Effector memory CD4-positive, alpha-beta T cell (primary cell): ENCODE measurements at regions not wholly inside any gene's neighbourhood (a gene's known extent, or its start where the extent isn't known, plus 50 kb on each side); places are given as distances from the start of the nearest gene placed in this dataset.

Experiments
- DNase-seq, 3 donors: peaks; one replicate each; pipeline ENCODE4 v3.0.0-alpha.2; 2020
- H3K27ac ChIP-seq: 2 replicates; pipeline ENCODE4 v1.7.0; 2013; ENCODE audit warnings: mild to moderate bottlenecking, low read length, moderate library complexity; ENCODE audit not compliant: insufficient read depth, poor library complexity, severe bottlenecking
- H3K27me3 ChIP-seq: replicated peaks from 2 replicates; pipeline ENCODE4 v1.7.0; 2013; ENCODE audit warnings: mild to moderate bottlenecking, low read length; ENCODE audit not compliant: insufficient read depth, control insufficient read depth, poor library complexity, severe bottlenecking
- H3K36me3 ChIP-seq: 2 replicates; pipeline ENCODE4 v1.7.0; 2013; ENCODE audit warnings: mild to moderate bottlenecking, low read length, moderate library complexity; ENCODE audit not compliant: control insufficient read depth, insufficient read depth
- H3K4me1 ChIP-seq: 2 replicates; pipeline ENCODE4 v1.7.0; 2013; ENCODE audit warnings: low read length, mild to moderate bottlenecking; ENCODE audit not compliant: control insufficient read depth, insufficient read depth, poor library complexity, severe bottlenecking
- H3K4me3 ChIP-seq: 2 replicates; pipeline ENCODE4 v1.7.0; 2013; ENCODE audit warnings: low read length, low read depth, mild to moderate bottlenecking; ENCODE audit not compliant: insufficient read depth, poor library complexity, severe bottlenecking
- H3K9me3 ChIP-seq: 2 replicates; pipeline ENCODE4 v1.7.0; 2013; ENCODE audit warnings: mild to moderate bottlenecking, low read length, moderate library complexity; ENCODE audit not compliant: control insufficient read depth

DNA sequence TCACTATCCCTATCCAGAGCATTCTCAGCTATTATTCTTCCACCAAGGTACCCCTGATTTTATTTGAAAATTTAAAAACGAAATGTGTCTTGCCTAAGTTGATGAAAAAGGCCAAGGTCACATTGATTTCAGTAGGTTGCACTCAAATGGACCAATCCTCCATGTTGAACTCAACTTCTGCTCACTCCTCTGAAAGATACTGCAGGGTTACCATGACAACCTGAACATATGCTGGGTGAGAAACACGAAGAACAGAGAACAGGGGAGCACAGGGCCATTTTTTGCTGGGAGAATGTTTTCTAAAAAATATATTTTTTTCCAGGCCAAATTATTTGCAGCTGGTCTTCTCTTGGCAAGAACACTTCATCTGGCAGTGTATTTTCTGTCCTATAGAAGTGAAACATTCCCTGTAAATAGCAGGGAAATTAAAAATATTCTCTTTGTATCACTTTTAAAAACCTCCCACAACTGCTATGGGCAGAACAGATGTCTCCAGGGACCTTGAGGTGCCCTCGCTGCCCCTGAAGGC is 215.9 kb downstream of the NXNL2 start:
- H3K9me3 ChIP-seq, result no peaks in the 10 kb centered on the region
- H3K27me3 ChIP-seq, result no peaks in the 10 kb centered on the region
- no peak overlapping the region for H3K27ac ChIP-seq
- H3K4me1 ChIP-seq, result no peaks in the 10 kb centered on the region
- no peaks in the 10 kb centered on the region for H3K36me3 ChIP-seq
- no peak for DNase-seq
- H3K4me3 ChIP-seq, result no peak overlapping the region

DNA sequence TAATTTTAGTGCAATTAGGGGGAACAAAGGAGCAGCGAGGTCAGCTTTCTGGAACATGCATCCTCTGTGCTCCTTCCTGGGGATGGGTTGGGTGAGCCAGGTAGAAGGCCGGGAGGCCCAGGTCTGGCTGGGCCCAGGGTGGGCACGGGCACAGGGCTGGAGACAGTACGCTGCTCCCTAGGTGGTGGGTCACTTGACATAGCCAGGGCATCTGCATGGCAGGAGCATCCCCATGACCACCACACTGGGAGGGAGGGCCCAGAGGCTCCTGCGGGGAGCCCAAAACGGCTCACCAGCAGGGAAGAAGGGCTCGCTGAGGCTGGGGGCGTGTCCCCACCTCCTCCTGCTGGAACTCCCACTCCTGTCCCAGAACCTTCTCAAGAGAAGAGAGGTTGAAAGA is 216.8 kb downstream of the NXNL2 start:
- H3K4me3 ChIP-seq, result no peak overlapping the region
- H3K27me3 ChIP-seq, result no peaks in the 10 kb centered on the region
- no peaks in the 10 kb centered on the region for H3K36me3 ChIP-seq
- DNase-seq, result no peak
- no peaks in the 10 kb centered on the region for H3K9me3 ChIP-seq
- no peaks in the 10 kb centered on the region for H3K4me1 ChIP-seq
- no peak overlapping the region for H3K27ac ChIP-seq

DNA sequence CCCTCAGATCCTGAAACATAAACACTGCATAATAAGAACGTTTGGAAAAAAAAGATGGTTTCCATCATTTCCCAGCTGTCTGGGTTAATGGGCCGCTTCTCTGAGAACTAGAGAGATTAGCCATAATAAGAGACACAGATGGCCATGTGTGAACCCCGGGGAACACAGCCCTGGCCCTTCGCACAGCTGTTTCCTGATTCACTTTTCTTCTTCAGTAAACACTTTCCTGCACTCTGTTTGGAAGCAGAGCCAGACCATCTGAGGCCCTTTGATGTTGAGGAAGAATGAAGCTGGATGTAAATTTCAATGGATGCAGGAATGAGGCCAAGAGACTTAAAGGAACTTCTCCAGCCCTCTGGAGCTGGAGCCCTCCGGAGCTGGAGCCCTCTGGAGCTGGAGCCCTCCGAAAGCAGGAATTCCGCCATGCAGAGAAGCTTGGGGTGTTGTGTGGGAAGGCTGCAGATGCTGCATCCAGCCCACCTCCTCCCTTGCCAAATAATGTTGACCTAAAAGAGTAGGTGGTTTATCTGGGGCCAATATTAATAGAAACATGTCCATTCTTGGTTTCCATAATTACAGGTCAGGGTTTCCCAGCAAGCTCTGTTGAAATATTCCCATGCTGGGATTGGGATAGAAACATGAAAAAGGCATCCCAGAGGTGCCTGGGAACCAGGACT is 218.9 kb downstream of the NXNL2 start:
- H3K36me3 ChIP-seq, result no peaks in the 10 kb centered on the region
- no peak overlapping the region for H3K4me3 ChIP-seq
- H3K4me1 ChIP-seq, result no peaks in the 10 kb centered on the region
- no peak overlapping the region for H3K27ac ChIP-seq
- H3K27me3 ChIP-seq, result no peaks in the 10 kb centered on the region
- H3K9me3 ChIP-seq, result no peaks in the 10 kb centered on the region
- no peak for DNase-seq

DNA sequence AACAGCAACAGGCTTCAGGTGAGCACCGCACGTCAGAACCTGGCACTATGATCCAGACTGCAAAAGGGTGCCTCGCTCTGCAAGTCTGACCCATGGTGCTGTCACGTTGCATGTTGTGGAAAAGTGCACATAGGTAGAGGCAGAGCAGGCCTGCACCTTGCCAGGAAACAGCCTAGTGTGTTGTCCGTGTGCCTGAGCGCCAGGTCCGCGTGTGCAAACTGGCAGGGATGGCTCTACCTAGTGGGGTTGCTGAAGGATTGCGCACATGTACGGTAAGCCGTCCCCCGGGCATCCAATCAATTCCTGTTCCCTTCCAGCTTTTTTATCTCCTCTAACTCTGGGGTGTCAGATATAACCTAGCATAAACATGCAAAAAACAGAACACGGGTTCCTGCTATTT is 219.5 kb downstream of the NXNL2 start:
- H3K4me3 ChIP-seq, result no peak overlapping the region
- no peaks in the 10 kb centered on the region for H3K4me1 ChIP-seq

DNA sequence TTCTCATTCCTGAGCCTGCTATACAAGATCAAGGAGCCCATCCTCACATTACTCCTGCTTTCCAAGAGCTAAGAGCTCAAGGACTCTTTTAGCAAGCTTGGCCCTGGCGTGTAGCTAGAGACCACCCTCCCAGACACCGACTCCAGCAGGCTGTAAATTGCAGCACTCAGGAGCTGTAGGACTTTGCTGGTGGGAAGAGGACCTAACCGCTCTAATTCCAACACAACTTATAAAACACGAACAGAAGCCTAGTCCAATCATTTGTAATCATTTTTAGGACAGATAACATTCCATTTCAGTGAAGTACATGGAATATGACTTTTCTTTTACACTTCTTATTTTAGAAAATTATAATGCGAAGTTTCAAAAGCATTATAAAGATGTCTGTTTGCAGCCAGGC is 219.9 kb downstream of the NXNL2 start:
- no peak overlapping the region for H3K27ac ChIP-seq
- no peaks in the 10 kb centered on the region for H3K27me3 ChIP-seq
- H3K4me1 ChIP-seq, result no peaks in the 10 kb centered on the region
- DNase-seq, result no peak
- no peak overlapping the region for H3K4me3 ChIP-seq
- no peaks in the 10 kb centered on the region for H3K36me3 ChIP-seq
- H3K9me3 ChIP-seq, result no peaks in the 10 kb centered on the region

More for the DNA sequence above, 219.5 kb downstream of the NXNL2 start:
- Histone ChIP-seq H3K27me3 (no peaks in the 10 kb centered on the region), H3K27ac (no peak overlapping the region), H3K9me3 (no peaks in the 10 kb centered on the region), H3K36me3 (no peaks in the 10 kb centered on the region)
- no peak for DNase-seq

DNA sequence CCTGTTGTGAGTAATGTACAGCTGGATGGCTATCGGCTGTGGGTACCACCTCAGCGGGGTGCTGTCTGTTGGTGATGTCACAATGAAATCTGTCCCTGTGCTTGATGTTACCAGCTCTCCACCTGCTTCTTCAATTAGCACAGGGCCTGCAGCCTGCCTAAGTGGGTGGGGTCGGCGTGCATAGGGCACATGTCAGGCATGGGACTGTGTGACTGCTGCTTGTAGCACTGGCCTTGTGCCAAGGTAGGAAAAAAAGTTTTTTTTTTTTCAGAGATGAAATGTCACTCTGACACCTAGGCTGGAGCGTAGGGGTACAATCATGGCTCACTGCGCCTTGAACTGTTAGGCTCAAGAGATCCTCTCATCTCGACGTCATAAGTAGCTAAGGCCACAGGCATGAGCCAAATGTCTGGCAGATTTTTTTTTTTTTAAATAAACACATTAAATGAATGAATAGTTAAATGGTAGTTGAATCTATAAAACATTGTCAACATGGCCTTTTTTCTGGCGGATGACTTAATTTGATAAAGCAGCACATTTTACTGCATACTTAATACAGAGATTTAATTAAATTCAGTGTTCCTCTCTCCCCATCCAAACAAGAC is 222.5 kb downstream of the NXNL2 start:
- H3K27ac ChIP-seq, result no peak overlapping the region
- no peak for DNase-seq
- H3K4me1 ChIP-seq, result no peaks in the 10 kb centered on the region
- H3K4me3 ChIP-seq, result no peak overlapping the region
- no peaks in the 10 kb centered on the region for H3K27me3 ChIP-seq
- H3K36me3 ChIP-seq, result no peaks in the 10 kb centered on the region
- no peaks in the 10 kb centered on the region for H3K9me3 ChIP-seq

DNA sequence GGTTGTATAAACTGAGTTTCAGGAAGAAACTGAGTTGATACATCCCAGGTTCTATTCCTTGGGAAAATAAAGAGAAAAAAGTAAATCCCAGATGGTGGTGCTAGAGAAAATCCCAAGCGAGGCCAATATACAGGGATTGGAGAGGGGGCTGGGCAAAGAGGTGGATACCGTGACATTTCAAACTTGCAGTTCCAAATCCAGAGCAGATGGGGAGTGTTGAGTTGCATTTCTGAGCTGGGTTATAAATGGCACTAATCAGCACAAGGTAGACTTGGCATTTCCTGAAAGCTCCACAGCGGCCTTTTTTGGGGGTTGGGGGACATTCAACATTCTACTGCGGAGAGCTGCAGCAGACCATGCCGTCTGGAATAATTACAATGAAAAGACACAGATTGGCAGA is 224.4 kb downstream of the NXNL2 start:
- Histone ChIP-seq H3K27ac (no peak overlapping the region), H3K4me3 (no peak overlapping the region)

DNA sequence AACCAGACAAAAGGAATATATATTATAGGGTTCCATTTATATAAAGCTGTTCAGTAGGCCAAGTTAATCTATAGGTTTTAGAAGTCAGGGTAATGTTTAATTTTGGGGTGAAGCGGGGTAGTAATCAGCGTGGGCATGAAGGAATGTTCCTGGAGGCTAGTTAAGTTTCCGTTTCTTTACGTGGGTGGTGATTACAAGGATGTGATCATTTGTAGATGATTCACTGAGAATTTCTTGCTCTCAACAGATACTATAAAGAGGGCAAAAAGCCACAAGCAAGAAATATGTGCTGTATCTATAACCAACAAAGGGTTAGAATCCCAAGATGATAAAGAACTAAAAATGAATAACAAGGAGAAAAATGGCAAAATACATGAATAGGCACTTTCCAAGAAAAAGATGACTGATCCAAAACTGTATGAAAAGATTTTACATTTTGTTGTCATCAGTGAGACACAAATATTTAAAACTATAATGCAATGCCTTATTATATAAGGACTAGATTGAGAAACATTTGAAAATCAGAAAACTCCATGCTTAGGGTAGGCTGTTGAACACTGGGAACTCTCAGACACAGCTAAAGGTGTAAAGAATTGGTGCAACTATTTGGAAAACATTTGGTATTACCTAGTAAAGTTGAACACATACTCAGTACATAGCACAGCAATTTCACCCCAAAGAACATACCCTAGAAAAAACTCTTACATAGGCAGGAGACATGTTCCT is 224.3 kb upstream of the S1PR3 start:
- DNase-seq, result no peak
- Histone ChIP-seq H3K27ac (no peak overlapping the region), H3K9me3 (no peaks in the 10 kb centered on the region), H3K27me3 (no peaks in the 10 kb centered on the region), H3K36me3 (no peaks in the 10 kb centered on the region), H3K4me1 (no peaks in the 10 kb centered on the region), H3K4me3 (no peak overlapping the region)

More for the DNA sequence above, 224.4 kb downstream of the NXNL2 start:
- Histone ChIP-seq H3K27me3 (no peaks in the 10 kb centered on the region), H3K36me3 (no peaks in the 10 kb centered on the region), H3K4me1 (no peaks in the 10 kb centered on the region), H3K9me3 (no peaks in the 10 kb centered on the region)
- DNase-seq, result no peak

DNA sequence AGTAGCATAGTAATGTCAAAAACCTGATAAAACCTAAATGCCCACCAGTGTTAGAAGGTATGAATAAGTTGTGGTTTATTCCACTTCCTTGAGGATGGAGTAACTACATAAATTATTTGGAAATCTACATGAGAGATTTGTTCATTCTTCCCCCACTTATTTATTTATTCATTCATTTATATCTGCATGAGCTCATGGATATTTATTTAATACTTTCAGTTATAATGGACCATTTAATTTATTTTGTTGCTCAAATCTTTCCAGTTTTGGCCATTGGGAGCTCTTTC is 223.8 kb upstream of the S1PR3 start:
- H3K36me3 ChIP-seq, result no peaks in the 10 kb centered on the region
- H3K27me3 ChIP-seq, result no peaks in the 10 kb centered on the region
- no peak for DNase-seq
- H3K4me1 ChIP-seq, result no peaks in the 10 kb centered on the region
- H3K4me3 ChIP-seq, result no peak overlapping the region
- no peak overlapping the region for H3K27ac ChIP-seq
- no peaks in the 10 kb centered on the region for H3K9me3 ChIP-seq

DNA sequence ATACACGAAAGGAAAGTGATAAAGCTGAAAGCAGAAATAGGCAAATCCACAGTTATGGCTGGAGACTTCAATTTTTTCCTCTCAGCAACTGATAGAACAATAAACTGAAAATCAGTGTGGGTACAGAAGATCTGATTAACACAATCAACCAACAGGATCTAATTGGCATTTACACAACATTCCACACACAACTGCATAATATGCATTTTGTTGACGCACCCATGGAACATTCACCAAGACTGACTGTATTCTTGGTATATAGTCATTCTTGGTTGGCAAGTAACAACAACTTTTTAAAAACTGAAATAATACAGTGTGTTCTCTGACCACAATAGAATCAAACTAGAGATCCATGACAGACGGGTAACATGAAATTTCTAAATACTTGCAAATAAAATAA is 218.7 kb upstream of the S1PR3 start:
- H3K4me1 ChIP-seq, result no peaks in the 10 kb centered on the region
- no peaks in the 10 kb centered on the region for H3K36me3 ChIP-seq
- no peak overlapping the region for H3K4me3 ChIP-seq
- H3K9me3 ChIP-seq, result no peaks in the 10 kb centered on the region
- no peak for DNase-seq
- no peaks in the 10 kb centered on the region for H3K27me3 ChIP-seq
- no peak overlapping the region for H3K27ac ChIP-seq
